ENCODE measurements at regions not wholly inside any gene's neighbourhood (a gene's known extent, or its start where the extent isn't known, plus 50 kb on each side); places are given as distances from the start of the nearest gene placed in this dataset.

DNA sequence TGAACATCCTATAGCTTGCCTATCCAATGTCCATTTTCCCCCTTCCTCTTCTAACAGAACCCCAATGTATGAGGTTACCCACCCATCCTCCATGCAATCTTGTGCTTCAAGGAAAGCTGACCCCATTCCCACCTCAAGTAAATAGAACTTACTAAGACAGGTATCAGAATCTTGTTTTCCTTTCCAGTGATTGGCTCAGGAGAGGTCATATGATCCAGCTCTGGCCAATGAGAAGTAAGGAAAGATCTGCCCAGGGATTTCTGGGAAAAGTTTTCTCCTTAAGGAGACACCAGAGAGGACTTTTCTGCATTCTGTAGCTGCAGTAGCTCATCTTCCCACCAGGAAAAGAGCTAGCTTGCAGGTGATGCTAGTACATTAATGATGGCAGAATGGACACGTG lies 341.8 kb upstream of the ZFP64 start:
- no peak for TF ChIP-seq CTCF (IDR thresholded peaks at IDR 0.05)
- TF ChIP-seq EZH2 (IDR thresholded peaks at IDR 0.05; ENCODE audit: borderline replicate concordance, insufficient read depth, low read depth, low read length, poor library complexity, severe bottlenecking), result no peak
